Fibroblast of lung (primary cell): ENCODE measurements at regions not wholly inside any gene's neighbourhood (a gene's known extent, or its start where the extent isn't known, plus 50 kb on each side); places are given as distances from the start of the nearest gene placed in this dataset.

Experiments used
- DNase-seq, 2 donors: peaks; one replicate each; pipeline versions ENCODE4 v3.0.0 to v3.0.0-alpha.2; 2010; ENCODE audit warnings: low read depth in 2 of 2
- H2AFZ ChIP-seq: 2 replicates; pipeline ENCODE4 v1.5.1; 2012; ENCODE audit warnings: low read length, control low read depth, inconsistent platforms
- H3K27ac ChIP-seq: 2 replicates; pipeline ENCODE4 v1.5.1; 2011; ENCODE audit warnings: low read length, control low read depth; ENCODE audit not compliant: insufficient read depth
- H3K27me3 ChIP-seq: 2 replicates; pipeline ENCODE4 v1.5.1; 2011; ENCODE audit warnings: mild to moderate bottlenecking, low read length; ENCODE audit not compliant: control insufficient read depth, insufficient read depth
- H3K36me3 ChIP-seq: 2 replicates; pipeline ENCODE4 v1.5.1; 2011; ENCODE audit warnings: low read length; ENCODE audit not compliant: control insufficient read depth, insufficient read depth
- H3K4me1 ChIP-seq: 2 replicates; pipeline ENCODE4 v1.5.1; 2011; ENCODE audit warnings: low read length; ENCODE audit not compliant: control insufficient read depth, insufficient read depth; ENCODE audit errors: extremely low read depth
- H3K4me2 ChIP-seq: 2 replicates; pipeline ENCODE4 v1.5.1; 2011; ENCODE audit warnings: low read length, control low read depth; ENCODE audit not compliant: insufficient read depth; ENCODE audit errors: extremely low read depth
- H3K4me3 ChIP-seq, 4 experiments: fragments of 200-600 bp in 1 of 4; sonication (generic) in 1 of 4; replicated peaks in 1 of 4; 2 replicates each; pipeline ENCODE4 v1.5.1; 2011 to 2016; ENCODE audit warnings: low read length in 4 of 4, low read depth in 3 of 4, mild to moderate bottlenecking in 3 of 4, control low read depth in 2 of 4, inconsistent platforms in 1 of 4, mixed read lengths in 1 of 4; ENCODE audit not compliant: insufficient read depth in 1 of 4; ENCODE audit errors: control extremely low read depth in 1 of 4
- H3K79me2 ChIP-seq: 2 replicates; pipeline ENCODE4 v1.5.1; 2012; ENCODE audit warnings: mild to moderate bottlenecking, low read length, inconsistent platforms; ENCODE audit not compliant: control insufficient read depth, insufficient read depth
- H3K9ac ChIP-seq: 2 replicates; pipeline ENCODE4 v1.5.1; 2011; ENCODE audit warnings: mild to moderate bottlenecking, low read length, control low read depth; ENCODE audit not compliant: insufficient read depth
- H3K9me3 ChIP-seq: 2 replicates; pipeline ENCODE4 v1.5.1; 2012; ENCODE audit warnings: low read depth, low read length; ENCODE audit not compliant: control insufficient read depth, insufficient read depth
- H4K20me1 ChIP-seq: 2 replicates; pipeline ENCODE4 v1.5.1; 2011; ENCODE audit warnings: low read length; ENCODE audit not compliant: control insufficient read depth, insufficient read depth; ENCODE audit errors: extremely low read depth
- EZH2 ChIP-seq: IDR thresholded peaks from 2 replicates; pipeline ENCODE4 v1.5.1; 2012; ENCODE audit warnings: low read length, control low read depth, mild to moderate bottlenecking; ENCODE audit errors: missing control alignments
- TF ChIP-seq, protein P1 (sequence below), 2 donors: IDR thresholded peaks in 1 of 2; conservative IDR thresholded peaks in 1 of 2; 1 replicate in 1 of 2; 2 replicates in 1 of 2; pipeline ENCODE4 v1.5.1; 2011 to 2012; ENCODE audit warnings: low read length in 2 of 2, control low read depth in 1 of 2, inconsistent platforms in 1 of 2, low read depth in 1 of 2, mild to moderate bottlenecking in 1 of 2

- no peak overlapping the region for H2AFZ ChIP-seq
- no peak for DNase-seq
- H3K27me3 ChIP-seq: no peaks in the 10 kb centered on the region
- no peak overlapping the region for H3K27ac ChIP-seq
- no peak overlapping the region for H3K9ac ChIP-seq
- H3K4me2 ChIP-seq: no peak overlapping the region
- no peaks in the 10 kb centered on the region for H4K20me1 ChIP-seq
- no peak overlapping the region for H3K4me3 ChIP-seq
- no peak for TF ChIP-seq EZH2
- TF ChIP-seq, protein P1, sequence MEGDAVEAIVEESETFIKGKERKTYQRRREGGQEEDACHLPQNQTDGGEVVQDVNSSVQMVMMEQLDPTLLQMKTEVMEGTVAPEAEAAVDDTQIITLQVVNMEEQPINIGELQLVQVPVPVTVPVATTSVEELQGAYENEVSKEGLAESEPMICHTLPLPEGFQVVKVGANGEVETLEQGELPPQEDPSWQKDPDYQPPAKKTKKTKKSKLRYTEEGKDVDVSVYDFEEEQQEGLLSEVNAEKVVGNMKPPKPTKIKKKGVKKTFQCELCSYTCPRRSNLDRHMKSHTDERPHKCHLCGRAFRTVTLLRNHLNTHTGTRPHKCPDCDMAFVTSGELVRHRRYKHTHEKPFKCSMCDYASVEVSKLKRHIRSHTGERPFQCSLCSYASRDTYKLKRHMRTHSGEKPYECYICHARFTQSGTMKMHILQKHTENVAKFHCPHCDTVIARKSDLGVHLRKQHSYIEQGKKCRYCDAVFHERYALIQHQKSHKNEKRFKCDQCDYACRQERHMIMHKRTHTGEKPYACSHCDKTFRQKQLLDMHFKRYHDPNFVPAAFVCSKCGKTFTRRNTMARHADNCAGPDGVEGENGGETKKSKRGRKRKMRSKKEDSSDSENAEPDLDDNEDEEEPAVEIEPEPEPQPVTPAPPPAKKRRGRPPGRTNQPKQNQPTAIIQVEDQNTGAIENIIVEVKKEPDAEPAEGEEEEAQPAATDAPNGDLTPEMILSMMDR (conservative IDR thresholded peaks at IDR 0.05 in 1 of 2, IDR thresholded peaks at IDR 0.05 in 1 of 2; ENCODE audit: low read depth in 1 of 2, low read length in 2 of 2): no peak
- no peaks in the 10 kb centered on the region for H3K4me1 ChIP-seq
- H3K9me3 ChIP-seq: no peaks in the 10 kb centered on the region
- no peaks in the 10 kb centered on the region for H3K36me3 ChIP-seq
- H3K79me2 ChIP-seq: no peaks in the 10 kb centered on the region
Measured at GRCh38 chr5:105688227-105688792, 1982.4 kb downstream of the EFNA5 start.

DNA sequence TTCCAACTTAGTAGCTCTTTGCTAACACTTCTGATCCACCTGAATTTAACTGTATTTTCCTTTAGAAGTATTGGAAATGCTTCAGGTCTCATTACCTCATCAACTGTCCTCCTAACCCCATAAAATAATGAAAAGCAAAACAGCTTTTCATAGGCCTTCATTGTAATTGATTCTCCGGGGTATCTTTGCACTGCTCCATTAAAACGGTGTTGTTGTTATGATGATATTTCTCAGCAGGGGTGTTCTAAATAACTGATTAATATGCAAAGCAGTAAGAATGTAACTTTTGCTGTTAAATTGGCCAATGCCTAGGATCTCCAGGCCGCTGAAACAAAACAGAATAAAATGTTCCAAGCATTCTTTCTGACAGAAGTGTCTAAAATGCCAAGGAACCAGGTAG lies 1983.2 kb downstream of the EFNA5 start:
- Histone ChIP-seq H3K4me1 (no peaks in the 10 kb centered on the region), H4K20me1 (no peaks in the 10 kb centered on the region), H3K27me3 (no peaks in the 10 kb centered on the region), H3K36me3 (no peaks in the 10 kb centered on the region), H2AFZ (no peak overlapping the region), H3K4me3 (no peak overlapping the region), H3K27ac (no peak overlapping the region), H3K9me3 (no peaks in the 10 kb centered on the region), H3K9ac (no peak overlapping the region), H3K79me2 (no peaks in the 10 kb centered on the region), H3K4me2 (no peak overlapping the region)
- no peak for DNase-seq
- TF ChIP-seq, protein P1 (conservative IDR thresholded peaks at IDR 0.05 in 1 of 2, IDR thresholded peaks at IDR 0.05 in 1 of 2; ENCODE audit: low read depth in 1 of 2, low read length in 2 of 2): no peak
- no peak for TF ChIP-seq EZH2

DNA sequence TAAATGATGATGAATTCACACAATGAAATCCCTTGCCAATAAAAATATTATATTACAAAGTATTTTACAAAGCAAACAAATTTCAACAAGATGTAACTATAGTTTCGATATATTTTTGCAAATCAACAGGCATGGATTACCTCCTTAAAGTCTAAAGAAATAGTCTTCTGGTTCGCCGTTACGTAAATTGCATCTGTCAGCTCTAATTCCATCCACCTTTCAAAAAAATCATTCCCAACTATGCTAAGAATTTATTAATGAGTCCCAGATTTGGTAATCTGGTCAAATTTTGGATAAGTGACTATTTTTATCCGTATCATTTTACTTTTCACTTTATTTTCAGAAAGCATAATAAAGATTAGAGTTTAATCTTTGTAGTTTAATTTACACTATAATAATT lies 1984.9 kb downstream of the EFNA5 start:
- H3K79me2 ChIP-seq: no peaks in the 10 kb centered on the region
- no peaks in the 10 kb centered on the region for H4K20me1 ChIP-seq
- H3K4me2 ChIP-seq: no peak overlapping the region
- H3K36me3 ChIP-seq: no peaks in the 10 kb centered on the region
- H3K9ac ChIP-seq: no peak overlapping the region
- H2AFZ ChIP-seq: no peak overlapping the region
- H3K27me3 ChIP-seq: no peaks in the 10 kb centered on the region
- no peak for DNase-seq
- no peaks in the 10 kb centered on the region for H3K4me1 ChIP-seq
- H3K4me3 ChIP-seq: no peak overlapping the region
- TF ChIP-seq EZH2: no peak
- TF ChIP-seq, protein P1 (conservative IDR thresholded peaks at IDR 0.05 in 1 of 2, IDR thresholded peaks at IDR 0.05 in 1 of 2; ENCODE audit: low read depth in 1 of 2, low read length in 2 of 2): no peak
- H3K27ac ChIP-seq: no peak overlapping the region
- no peaks in the 10 kb centered on the region for H3K9me3 ChIP-seq
